Retinal pigment epithelial cell (primary cell): ENCODE measurements at regions not wholly inside any gene's neighbourhood (a gene's known extent, or its start where the extent isn't known, plus 50 kb on each side); places are given as distances from the start of the nearest gene placed in this dataset.

Experiments
- DNase-seq: peaks from one replicate; pipeline ENCODE4 v3.0.0-alpha.2; 2010; ENCODE audit warnings: low read depth
- H3K4me3 ChIP-seq: 2 replicates; pipeline ENCODE4 v1.5.1; 2011; ENCODE audit warnings: mild to moderate bottlenecking, low read length, control low read depth, moderate library complexity
- CTCF ChIP-seq: conservative IDR thresholded peaks from 2 replicates; pipeline ENCODE4 v1.5.1; 2011; ENCODE audit warnings: low read depth, low read length, control low read depth, inconsistent platforms

- no peak overlapping the region for H3K4me3 ChIP-seq
- no peak for TF ChIP-seq CTCF
- no peak for DNase-seq
Measured at GRCh38 chr21:22649246-22649645, 1651.0 kb downstream of the NCAM2 start.

GRCh38 chr21:22650226-22650625 lies 1652.0 kb downstream of the NCAM2 start:
- no peak for DNase-seq
- no peak overlapping the region for H3K4me3 ChIP-seq
- TF ChIP-seq CTCF, result no peak

- no peak for DNase-seq
- no peak for TF ChIP-seq CTCF
- no peak overlapping the region for H3K4me3 ChIP-seq
Measured at GRCh38 chr21:22657781-22658180, 1659.6 kb downstream of the NCAM2 start.

- no peak for TF ChIP-seq CTCF
- H3K4me3 ChIP-seq, result no peak overlapping the region
Measured at GRCh38 chr21:22670148-22670547, 1671.9 kb downstream of the NCAM2 start.

GRCh38 chr21:22679207-22679606 lies 1681.0 kb downstream of the NCAM2 start:
- TF ChIP-seq CTCF, result no peak
- H3K4me3 ChIP-seq, result no peak overlapping the region
- DNase-seq, result no peak

More at GRCh38 chr21:22670148-22670547, 1671.9 kb downstream of the NCAM2 start:
- DNase-seq, result no peak

- TF ChIP-seq CTCF, result no peak
- DNase-seq, result no peak
- no peak overlapping the region for H3K4me3 ChIP-seq
Measured at GRCh38 chr21:22691658-22692057, 1693.4 kb downstream of the NCAM2 start.

GRCh38 chr21:22703521-22703920 lies 1705.3 kb downstream of the NCAM2 start:
- no peak overlapping the region for H3K4me3 ChIP-seq
- no peak for TF ChIP-seq CTCF
- no peak for DNase-seq
